Activated CD8-positive, alpha-beta T cell treated with anti-CD3 and anti-CD28 coated beads, Interleukin-2, amount 10 ng/mL, durations not matched to agents 7 days and 5 days (primary cell): ENCODE measurements at regions not wholly inside any gene's neighbourhood (a gene's known extent, or its start where the extent isn't known, plus 50 kb on each side); places are given as distances from the start of the nearest gene placed in this dataset.

Experiments
- ATAC-seq: fragments of 150-1000 bp; cut with Tn5 transposase; one replicate; pipeline ENCODE4 v1.10.0; 2021; ENCODE audit warnings: moderate library complexity
- CTCF ChIA-PET: fragments of 350-600 bp; sonication (Branson Sonifier 250); formaldehyde crosslinking; loops from one replicate; lab custom pipeline; 2021; ENCODE audit warnings: antibody characterized with exemption; lab: Charles Lee
- POLR2A ChIA-PET: fragments of 350-600 bp; sonication (Branson Sonifier 250); formaldehyde crosslinking; loops from one replicate; lab custom pipeline; 2021; ENCODE audit warnings: antibody characterized with exemption; lab: Charles Lee
- DNase-seq: peaks from one replicate; pipeline ENCODE4 v3.0.0-alpha.2; 2020
- H3K27ac Mint-ChIP-seq: one replicate; pipeline ENCODE4 v1.8.0; 2021; ENCODE audit warnings: mild to moderate bottlenecking, mixed read lengths
- H3K27me3 Mint-ChIP-seq: one replicate; pipeline ENCODE4 v1.8.0; 2021; ENCODE audit warnings: low read depth, mixed read lengths
- H3K36me3 Mint-ChIP-seq: one replicate; pipeline ENCODE4 v1.8.0; 2021; ENCODE audit warnings: low read depth, mixed read lengths
- H3K4me1 Mint-ChIP-seq: one replicate; pipeline ENCODE4 v1.8.0; 2021; ENCODE audit warnings: low read depth, mixed read lengths
- H3K4me3 Mint-ChIP-seq: one replicate; pipeline ENCODE4 v1.8.0; 2021; ENCODE audit warnings: mild to moderate bottlenecking, mixed read lengths
- H3K9me3 Mint-ChIP-seq: one replicate; pipeline ENCODE4 v1.8.0; 2022; ENCODE audit warnings: mixed read lengths; ENCODE audit not compliant: insufficient read depth

DNA sequence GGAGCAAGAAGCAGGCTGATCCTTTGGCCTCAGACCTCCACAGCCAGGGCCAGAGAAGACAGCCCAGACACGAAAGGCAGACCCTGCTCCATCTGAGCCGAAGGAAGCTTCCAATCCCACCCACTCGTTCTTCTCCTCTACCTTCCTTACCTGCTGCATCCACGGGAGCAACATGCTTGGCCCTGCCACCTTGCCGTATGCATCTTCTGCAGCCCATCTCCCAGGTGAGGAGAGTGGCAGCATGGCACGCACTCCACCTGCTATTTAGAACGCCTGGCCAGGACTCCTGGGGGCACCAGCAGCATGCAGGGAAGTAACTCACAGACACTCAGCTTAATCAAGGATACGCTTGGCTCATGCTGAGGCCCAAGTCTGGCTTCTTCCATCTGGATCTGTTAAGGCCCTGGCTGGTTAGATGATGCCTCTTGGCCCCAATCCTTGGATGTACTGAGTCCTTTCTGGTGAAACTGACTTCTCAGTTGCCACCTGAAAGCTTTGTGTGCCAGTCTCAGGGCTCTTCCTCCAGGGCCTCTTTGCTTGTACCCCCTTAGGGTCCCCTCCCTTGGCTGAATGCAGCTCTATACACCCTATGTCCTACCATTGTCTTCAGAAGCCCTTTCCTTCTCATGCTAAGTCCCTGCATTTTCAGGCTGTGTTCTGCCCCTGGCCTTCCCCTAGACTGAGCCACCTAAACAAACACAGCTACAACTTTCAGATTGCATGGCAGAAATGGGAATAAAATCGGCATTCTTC is 604.9 kb downstream of the BUD13 start:
- Mint-ChIP-seq H3K27ac (no peak overlapping the region), H3K27me3 (no peaks in the 10 kb centered on the region), H3K4me1 (no peaks in the 10 kb centered on the region), H3K4me3 (no peak overlapping the region), H3K36me3 (no peaks in the 10 kb centered on the region), H3K9me3 (no peaks in the 10 kb centered on the region)
- ChIA-PET POLR2A (no interaction called here), CTCF (interaction anchor here (1.9 kb wide), 1 partner anchor 49 kb away, joined by 4 read pairs; no protein-coding TSS in a partner anchor)
- ATAC-seq (no peak), DNase-seq (no peak)

DNA sequence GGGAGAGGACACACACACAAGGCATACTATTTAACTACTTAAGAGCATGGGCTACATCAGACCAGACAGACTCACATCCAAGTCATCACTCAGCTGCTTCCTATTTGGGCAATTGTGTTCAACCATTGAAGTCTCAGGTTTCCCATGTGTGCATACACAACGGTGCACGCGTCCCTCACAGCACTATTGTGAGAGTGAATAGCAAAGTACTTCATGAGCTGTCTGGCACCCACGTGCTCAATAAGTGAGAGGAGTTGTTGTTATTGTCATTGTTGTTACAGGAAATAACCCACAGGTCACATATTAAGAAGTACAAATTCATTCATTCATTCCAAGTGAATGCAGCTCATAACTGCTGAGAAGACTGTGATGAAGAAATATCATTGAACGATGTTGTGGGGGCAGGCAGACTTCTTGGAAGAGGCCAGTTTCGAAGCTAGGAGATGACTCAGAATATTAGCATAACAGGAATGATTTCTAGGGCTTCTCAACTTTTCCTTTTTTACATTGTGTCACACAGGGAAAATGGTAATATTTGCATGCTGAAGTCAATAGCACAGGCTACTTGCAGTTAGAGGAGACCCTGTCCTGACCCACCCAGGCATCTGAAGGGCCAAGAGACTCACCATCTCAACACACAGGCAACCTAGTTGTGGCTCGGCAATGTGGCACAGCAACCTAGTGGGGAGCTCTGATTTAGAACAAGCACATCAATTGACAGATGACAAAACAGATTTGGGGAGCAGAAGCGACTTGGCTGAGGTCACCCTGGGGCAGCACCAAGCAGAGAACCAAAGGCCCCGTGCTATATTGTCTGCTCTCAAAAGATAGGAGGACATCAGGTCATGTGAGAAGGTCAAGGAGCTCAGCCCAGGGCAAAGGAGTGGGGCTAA is 606.0 kb downstream of the BUD13 start:
- Mint-ChIP-seq H3K9me3 (no peaks in the 10 kb centered on the region), H3K36me3 (no peaks in the 10 kb centered on the region), H3K4me1 (no peaks in the 10 kb centered on the region), H3K27me3 (no peaks in the 10 kb centered on the region), H3K4me3 (no peak overlapping the region), H3K27ac (no peak overlapping the region)
- ATAC-seq, result no peak
- DNase-seq, result no peak
- POLR2A ChIA-PET, result no interaction called here
- CTCF ChIA-PET, result interaction anchor here (1.9 kb wide), 1 partner anchor 50 kb away, joined by 4 read pairs; no protein-coding TSS in a partner anchor

DNA sequence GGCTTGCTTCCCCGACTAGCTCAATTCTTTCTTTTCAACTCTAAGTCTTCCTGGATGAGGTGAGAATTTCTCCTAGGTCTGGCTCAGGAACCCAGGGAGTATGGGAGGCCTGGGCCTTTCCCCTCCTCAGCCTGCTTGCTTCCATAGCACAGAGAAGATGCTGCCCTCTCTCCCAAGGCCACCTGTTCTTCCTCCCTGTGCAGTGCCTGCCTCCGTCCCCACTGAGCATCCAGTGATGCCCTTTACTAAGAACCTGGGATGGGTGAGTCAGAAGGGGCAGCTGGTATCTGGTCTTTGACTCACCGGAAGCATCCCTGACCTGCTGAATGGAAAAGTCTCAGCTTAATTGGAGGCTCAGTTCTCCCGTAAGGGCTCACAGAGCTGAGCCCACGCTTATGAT is 607.9 kb downstream of the BUD13 start:
- no peak overlapping the region for H3K27ac Mint-ChIP-seq
- no peaks in the 10 kb centered on the region for H3K36me3 Mint-ChIP-seq

DNA sequence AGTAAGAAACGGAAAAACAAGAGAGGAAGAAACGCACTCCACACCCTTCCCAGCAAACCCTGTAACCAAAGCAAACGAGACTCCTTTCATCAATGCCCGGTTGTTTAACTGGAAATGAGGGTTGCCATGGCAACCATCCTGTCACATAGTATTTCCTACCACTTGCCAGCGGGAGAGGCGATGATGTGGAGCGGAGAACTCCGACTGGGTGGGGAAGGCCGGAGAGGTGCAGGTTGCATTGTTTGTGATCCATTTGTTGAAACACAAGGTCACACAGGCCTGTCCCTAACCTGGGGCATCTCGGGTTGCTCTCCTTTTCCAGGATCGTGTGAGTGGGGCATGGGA is 609.9 kb downstream of the BUD13 start:
- Mint-ChIP-seq H3K36me3 (no peaks in the 10 kb centered on the region), H3K9me3 (no peaks in the 10 kb centered on the region), H3K4me3 (no peak overlapping the region), H3K27me3 (no peaks in the 10 kb centered on the region), H3K4me1 (no peaks in the 10 kb centered on the region), H3K27ac (no peak overlapping the region)
- ChIA-PET CTCF (no interaction called here), POLR2A (no interaction called here)
- ATAC-seq, result no peak
- no peak for DNase-seq

More for the DNA sequence above, 607.9 kb downstream of the BUD13 start:
- DNase-seq (no peak), ATAC-seq (no peak)
- ChIA-PET CTCF (no interaction called here), POLR2A (no interaction called here)
- H3K4me1 Mint-ChIP-seq, result no peaks in the 10 kb centered on the region
- no peaks in the 10 kb centered on the region for H3K9me3 Mint-ChIP-seq
- H3K27me3 Mint-ChIP-seq, result no peaks in the 10 kb centered on the region
- H3K4me3 Mint-ChIP-seq, result no peak overlapping the region

- CTCF ChIA-PET, result no interaction called here
- Mint-ChIP-seq H3K9me3 (no peaks in the 10 kb centered on the region), H3K36me3 (no peaks in the 10 kb centered on the region), H3K4me3 (no peak overlapping the region), H3K27me3 (no peaks in the 10 kb centered on the region), H3K4me1 (no peaks in the 10 kb centered on the region), H3K27ac (no peak overlapping the region)
- POLR2A ChIA-PET, result no interaction called here
- ATAC-seq (no peak), DNase-seq (no peak)
These were observed 610.5 kb downstream of the BUD13 start for GRCh38 chr11:116162086-116162885.

DNA sequence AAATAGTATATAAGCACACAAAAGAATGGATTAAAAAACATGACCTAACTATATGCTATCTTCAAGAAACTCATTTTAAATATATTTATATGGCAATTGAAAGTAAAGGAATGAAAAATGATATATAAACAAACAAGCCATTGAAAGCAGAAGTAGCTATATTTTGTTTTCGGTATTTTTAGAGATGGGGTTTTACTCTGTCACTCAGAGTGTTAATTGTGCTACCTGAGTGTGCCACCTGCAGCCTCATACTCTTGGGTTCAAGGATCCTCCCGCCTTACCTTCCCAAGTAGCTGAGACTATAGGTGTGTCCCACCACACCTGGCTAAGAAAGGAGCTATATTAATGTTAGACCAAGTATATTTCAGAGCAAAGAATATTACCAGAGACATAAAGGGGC is 624.1 kb downstream of the BUD13 start:
- H3K9me3 Mint-ChIP-seq, result peaks cover 3% of the 10 kb centered on the region
- POLR2A ChIA-PET, result no interaction called here
- no peaks in the 10 kb centered on the region for H3K36me3 Mint-ChIP-seq
- DNase-seq, result no peak
- no peak overlapping the region for H3K4me3 Mint-ChIP-seq
- no peaks in the 10 kb centered on the region for H3K27me3 Mint-ChIP-seq
- H3K4me1 Mint-ChIP-seq, result no peaks in the 10 kb centered on the region
- H3K27ac Mint-ChIP-seq, result no peak overlapping the region
- no peak for ATAC-seq
- CTCF ChIA-PET, result no interaction called here

DNA sequence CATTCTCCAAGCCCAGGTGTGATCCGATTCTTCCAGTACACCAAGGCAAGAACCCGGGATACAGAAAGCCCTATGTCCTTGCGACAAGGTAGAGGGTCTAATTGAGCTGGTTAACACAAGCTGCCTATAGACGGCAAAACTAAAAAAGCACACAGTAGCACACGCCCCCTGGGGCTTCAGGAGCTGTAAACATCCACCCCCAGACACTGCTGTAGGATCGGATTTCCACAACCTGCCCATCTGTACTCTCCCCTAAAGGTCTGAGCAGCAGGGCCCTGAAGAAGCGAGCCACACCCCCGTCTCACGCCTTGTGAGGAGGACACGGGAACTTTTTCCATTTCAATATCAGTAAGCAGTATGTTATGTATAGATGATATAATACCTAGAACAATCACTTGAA is 624.7 kb downstream of the BUD13 start:
- Mint-ChIP-seq H3K36me3 (no peaks in the 10 kb centered on the region), H3K27me3 (no peaks in the 10 kb centered on the region), H3K27ac (no peak overlapping the region), H3K4me3 (no peak overlapping the region), H3K9me3 (peaks cover 3% of the 10 kb centered on the region), H3K4me1 (no peaks in the 10 kb centered on the region)
- DNase-seq (no peak), ATAC-seq (no peak)
- ChIA-PET POLR2A (no interaction called here), CTCF (no interaction called here)

DNA sequence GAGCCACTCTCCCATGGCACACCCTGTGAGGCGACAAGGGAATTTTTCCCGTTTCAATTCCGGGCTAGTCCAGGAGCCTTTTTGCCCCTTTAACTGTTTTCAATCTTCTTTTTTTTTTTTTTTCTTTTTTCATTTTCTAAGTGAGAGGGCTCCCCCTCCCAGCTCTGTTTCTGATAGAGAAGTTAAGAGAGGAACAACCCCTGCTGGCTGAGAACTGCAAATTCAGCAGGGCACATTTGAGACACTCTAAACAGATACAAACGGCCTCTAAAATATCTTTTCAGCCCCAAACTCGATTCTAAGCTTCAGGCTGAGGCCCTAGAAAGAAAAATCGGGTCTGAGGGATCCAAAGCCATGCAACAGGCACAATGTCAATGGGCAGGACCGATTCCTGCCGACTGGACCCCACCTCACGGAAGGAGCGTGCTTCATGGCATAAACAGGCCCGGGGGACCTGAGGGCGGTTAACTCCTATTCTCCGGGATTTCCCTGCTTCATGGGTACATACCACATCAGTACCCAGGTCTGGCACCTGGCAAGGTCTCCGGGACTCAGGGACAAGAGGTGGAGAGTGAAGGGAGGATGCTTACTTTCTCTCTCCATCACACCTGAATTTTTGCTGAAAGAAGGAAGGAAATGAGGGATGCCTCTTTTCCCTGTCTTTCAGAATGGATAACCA is 627.5 kb downstream of the BUD13 start:
- Mint-ChIP-seq H3K9me3 (peaks cover 3% of the 10 kb centered on the region), H3K27ac (no peak overlapping the region)

DNA sequence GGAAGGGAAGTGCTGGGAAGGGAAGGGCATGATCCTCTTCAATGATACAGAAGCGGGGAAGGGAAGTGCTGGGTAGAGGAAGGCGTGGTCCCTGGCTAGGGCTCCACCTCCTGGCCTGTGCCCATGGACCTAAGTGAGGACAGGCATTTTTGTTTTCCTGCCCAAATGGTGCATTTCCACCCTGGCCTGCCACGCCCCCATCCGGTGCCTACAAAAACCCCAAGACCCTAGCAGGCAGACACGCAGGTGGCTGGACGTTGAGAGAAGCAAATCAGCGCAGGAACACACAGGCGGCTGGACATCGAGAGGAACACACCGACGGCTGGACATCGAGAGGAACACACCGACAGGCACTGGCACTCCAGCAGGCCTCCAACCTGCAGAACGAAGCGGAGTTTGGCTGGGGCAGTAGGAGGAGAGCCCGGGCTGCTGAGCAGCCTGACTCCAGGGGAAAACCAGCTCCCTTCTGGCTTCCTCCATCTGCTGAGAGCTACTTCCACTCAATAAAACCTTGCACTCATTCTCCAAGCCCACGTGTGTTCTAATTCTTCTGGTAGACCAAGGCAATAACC is 628.3 kb downstream of the BUD13 start:
- POLR2A ChIA-PET, result no interaction called here

More for the DNA sequence above, 627.5 kb downstream of the BUD13 start:
- DNase-seq (no peak), ATAC-seq (no peak)
- no peaks in the 10 kb centered on the region for H3K27me3 Mint-ChIP-seq
- CTCF ChIA-PET, result interaction anchor here (0.7 kb wide), 1 partner anchor 1408 kb away, joined by 3 read pairs; no protein-coding TSS in a partner anchor
- H3K36me3 Mint-ChIP-seq, result no peaks in the 10 kb centered on the region
- H3K4me3 Mint-ChIP-seq, result no peak overlapping the region
- POLR2A ChIA-PET, result no interaction called here
- H3K4me1 Mint-ChIP-seq, result no peaks in the 10 kb centered on the region

GRCh38 chr11:116138280-116138679 is 634.1 kb upstream of the CADM1 start:
- Mint-ChIP-seq H3K9me3 (no peaks in the 10 kb centered on the region), H3K4me1 (no peaks in the 10 kb centered on the region), H3K36me3 (no peaks in the 10 kb centered on the region), H3K4me3 (no peak overlapping the region), H3K27me3 (no peaks in the 10 kb centered on the region), H3K27ac (no peak overlapping the region)
- ChIA-PET CTCF (no interaction called here), POLR2A (no interaction called here)
- DNase-seq (no peak), ATAC-seq (no peak)

More for the DNA sequence above, 628.3 kb downstream of the BUD13 start:
- no peaks in the 10 kb centered on the region for H3K27me3 Mint-ChIP-seq
- H3K36me3 Mint-ChIP-seq, result no peaks in the 10 kb centered on the region
- no peak for ATAC-seq
- no peak overlapping the region for H3K27ac Mint-ChIP-seq
- no peak for DNase-seq
- H3K9me3 Mint-ChIP-seq, result no peaks in the 10 kb centered on the region
- CTCF ChIA-PET, result interaction anchor here (0.7 kb wide), 1 partner anchor 1407 kb away, joined by 3 read pairs; no protein-coding TSS in a partner anchor
- H3K4me3 Mint-ChIP-seq, result no peak overlapping the region
- H3K4me1 Mint-ChIP-seq, result no peaks in the 10 kb centered on the region

DNA sequence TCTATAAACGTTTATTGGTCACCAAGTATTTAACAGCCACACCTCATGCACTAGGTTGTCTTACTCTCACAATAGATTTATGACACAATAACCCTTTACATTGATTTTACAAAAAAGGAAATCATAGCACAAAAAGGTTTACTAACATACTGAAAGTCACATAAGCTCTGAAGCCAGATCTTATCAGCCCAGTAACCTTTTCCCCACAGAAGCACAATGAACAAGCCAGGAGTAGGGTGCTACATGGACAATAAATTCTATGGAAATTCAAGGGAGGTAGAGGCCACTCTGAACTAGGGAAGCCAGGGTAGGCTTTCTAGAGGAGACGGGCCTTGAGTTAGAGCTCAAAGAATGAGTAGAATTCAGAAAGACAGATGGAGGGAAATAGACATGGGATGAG is 633.5 kb upstream of the CADM1 start:
- no peak overlapping the region for H3K27ac Mint-ChIP-seq
- no peaks in the 10 kb centered on the region for H3K27me3 Mint-ChIP-seq

More for the DNA sequence above, 633.5 kb upstream of the CADM1 start:
- H3K9me3 Mint-ChIP-seq, result no peaks in the 10 kb centered on the region
- ATAC-seq (no peak), DNase-seq (no peak)
- H3K36me3 Mint-ChIP-seq, result no peaks in the 10 kb centered on the region
- CTCF ChIA-PET, result no interaction called here
- POLR2A ChIA-PET, result no interaction called here
- H3K4me3 Mint-ChIP-seq, result no peak overlapping the region
- H3K4me1 Mint-ChIP-seq, result no peaks in the 10 kb centered on the region
